ENCODE measurements at regions not wholly inside any gene's neighbourhood (a gene's known extent, or its start where the extent isn't known, plus 50 kb on each side); places are given as distances from the start of the nearest gene placed in this dataset.
"Not testable (repeated sequence)": the region's sequence is repeated elsewhere in the genome, so short reads cannot be mapped to it uniquely, and the experiment has no call there.

GRCh38 chr5:126677121-126677520 is 76.4 kb downstream of the PHAX start:
- H3K4me1 ChIP-seq (ENCODE audit: control insufficient read depth in 2 of 2, insufficient read depth in 2 of 2, low read length in 2 of 2): peaks cover 5 to 25% of the 10 kb centered on the region in 2 donors
- no peaks in the 10 kb centered on the region for H3K9me3 ChIP-seq (ENCODE audit: control insufficient read depth in 2 of 2, low read length in 2 of 2)
- H3K4me3 ChIP-seq (ENCODE audit: low read length in 2 of 2): no peak overlapping the region
- H3K27me3 ChIP-seq (ENCODE audit: control insufficient read depth in 2 of 2, insufficient read depth in 2 of 2, low read length in 2 of 2): no peaks in the 10 kb centered on the region
- no peak overlapping the region for H3K27ac ChIP-seq (ENCODE audit: low read depth in 2 of 2, low read length in 2 of 2)
- no peaks in the 10 kb centered on the region for H3K36me3 ChIP-seq (ENCODE audit: control insufficient read depth in 2 of 2, insufficient read depth in 2 of 2, low read length in 2 of 2)
- H3K9ac ChIP-seq (ENCODE audit: low read depth in 1 of 2, low read length in 2 of 2): no peak overlapping the region

DNA sequence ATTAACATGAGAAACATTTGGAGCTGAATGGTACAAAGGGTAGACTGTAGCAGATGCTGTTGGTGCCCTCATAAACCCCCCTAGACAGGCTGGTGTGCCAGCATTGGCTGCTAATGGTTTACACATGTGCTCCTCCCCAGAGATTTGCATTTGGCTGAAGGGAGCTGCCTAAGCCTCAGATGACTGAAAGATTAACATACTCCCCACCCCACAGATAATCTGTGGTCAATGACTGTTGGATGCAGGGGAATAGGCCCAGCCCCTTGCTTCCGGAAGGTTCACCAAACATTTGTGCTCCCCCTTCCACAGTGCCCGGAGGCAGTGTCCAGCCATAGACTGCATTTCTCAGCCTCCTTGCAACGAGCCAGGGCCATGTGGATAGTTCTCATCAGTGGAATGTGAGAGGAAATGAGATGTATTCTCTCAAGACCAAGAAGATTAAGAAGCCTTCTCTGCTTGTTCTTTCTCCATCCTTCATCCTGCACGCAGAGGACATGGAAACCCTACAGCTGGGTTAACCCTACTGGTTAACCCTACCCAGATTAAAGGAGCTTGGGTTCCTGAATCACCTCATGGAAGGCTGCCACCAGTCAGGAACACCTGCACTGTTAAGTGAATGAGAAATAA is 79.6 kb downstream of the PHAX start:
- H3K4me1 ChIP-seq (ENCODE audit: control insufficient read depth in 2 of 2, insufficient read depth in 2 of 2, low read length in 2 of 2): peaks cover 5 to 18% of the 10 kb centered on the region in 2 donors
- no peaks in the 10 kb centered on the region for H3K27me3 ChIP-seq (ENCODE audit: control insufficient read depth in 2 of 2, insufficient read depth in 2 of 2, low read length in 2 of 2)
- no peaks in the 10 kb centered on the region for H3K9me3 ChIP-seq (ENCODE audit: control insufficient read depth in 2 of 2, low read length in 2 of 2)
- peak overlapping the region; percentile 18 to 56 for H3K4me3 ChIP-seq (ENCODE audit: low read length in 2 of 2)
- no peak overlapping the region for H3K9ac ChIP-seq (ENCODE audit: low read depth in 1 of 2, low read length in 2 of 2)
- no peaks in the 10 kb centered on the region for H3K36me3 ChIP-seq (ENCODE audit: control insufficient read depth in 2 of 2, insufficient read depth in 2 of 2, low read length in 2 of 2)
- H3K27ac ChIP-seq (ENCODE audit: low read depth in 2 of 2, low read length in 2 of 2): no peak overlapping the region

GRCh38 chr5:126681314-126681713 is 80.6 kb downstream of the PHAX start:
- not testable (repeated sequence) for H3K9me3 ChIP-seq (ENCODE audit: control insufficient read depth in 2 of 2, low read length in 2 of 2); H3K4me3 ChIP-seq (ENCODE audit: low read length in 2 of 2); H3K36me3 ChIP-seq (ENCODE audit: control insufficient read depth in 2 of 2, insufficient read depth in 2 of 2, low read length in 2 of 2); H3K27ac ChIP-seq (ENCODE audit: low read depth in 2 of 2, low read length in 2 of 2); H3K27me3 ChIP-seq (ENCODE audit: control insufficient read depth in 2 of 2, insufficient read depth in 2 of 2, low read length in 2 of 2); H3K9ac ChIP-seq (ENCODE audit: low read depth in 1 of 2, low read length in 2 of 2)
- peaks cover 4 to 12% of the 10 kb centered on the region in 2 donors for H3K4me1 ChIP-seq (ENCODE audit: control insufficient read depth in 2 of 2, insufficient read depth in 2 of 2, low read length in 2 of 2)

- Histone ChIP-seq H3K4me1 (ENCODE audit: control insufficient read depth in 2 of 2, insufficient read depth in 2 of 2, low read length in 2 of 2) (peaks cover 3 to 12% of the 10 kb centered on the region in 2 donors), H3K36me3 (ENCODE audit: control insufficient read depth in 2 of 2, insufficient read depth in 2 of 2, low read length in 2 of 2) (no peaks in the 10 kb centered on the region), H3K9me3 (ENCODE audit: control insufficient read depth in 2 of 2, low read length in 2 of 2) (no peaks in the 10 kb centered on the region), H3K4me3 (ENCODE audit: low read length in 2 of 2) (no peak overlapping the region), H3K27me3 (ENCODE audit: control insufficient read depth in 2 of 2, insufficient read depth in 2 of 2, low read length in 2 of 2) (no peaks in the 10 kb centered on the region), H3K27ac (ENCODE audit: low read depth in 2 of 2, low read length in 2 of 2) (no peak overlapping the region), H3K9ac (ENCODE audit: low read depth in 1 of 2, low read length in 2 of 2) (no peak overlapping the region)
Observed at GRCh38 chr5:126681970-126682369, 81.2 kb downstream of the PHAX start.

DNA sequence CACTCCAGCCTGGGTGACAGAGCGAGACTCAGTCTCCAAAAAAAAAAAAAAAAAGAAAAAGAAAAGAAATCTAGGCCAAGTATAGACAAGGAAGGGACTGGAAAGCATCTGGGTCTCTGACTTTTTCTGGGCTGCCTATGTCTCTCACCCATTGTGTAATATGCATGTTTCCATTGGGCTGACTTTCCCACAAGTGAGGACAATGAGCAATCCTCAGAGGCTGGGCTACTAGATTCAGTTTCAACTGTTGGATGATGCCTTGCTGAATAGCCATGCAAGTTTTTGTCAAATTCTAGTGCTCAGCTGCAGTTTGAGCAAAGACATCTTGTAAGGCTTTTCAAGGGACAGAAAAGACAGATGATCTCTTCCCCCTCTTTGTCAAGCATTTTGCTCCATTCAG is 82.1 kb downstream of the PHAX start:
- no peak overlapping the region for H3K27ac ChIP-seq (ENCODE audit: low read depth in 2 of 2, low read length in 2 of 2)
- H3K4me3 ChIP-seq (ENCODE audit: low read length in 2 of 2): no peak overlapping the region
- no peaks in the 10 kb centered on the region for H3K27me3 ChIP-seq (ENCODE audit: control insufficient read depth in 2 of 2, insufficient read depth in 2 of 2, low read length in 2 of 2)
- H3K9me3 ChIP-seq (ENCODE audit: control insufficient read depth in 2 of 2, low read length in 2 of 2): no peaks in the 10 kb centered on the region
- no peak overlapping the region for H3K9ac ChIP-seq (ENCODE audit: low read depth in 1 of 2, low read length in 2 of 2)
- H3K36me3 ChIP-seq (ENCODE audit: control insufficient read depth in 2 of 2, insufficient read depth in 2 of 2, low read length in 2 of 2): no peaks in the 10 kb centered on the region
- peaks cover 3 to 12% of the 10 kb centered on the region in 2 donors for H3K4me1 ChIP-seq (ENCODE audit: control insufficient read depth in 2 of 2, insufficient read depth in 2 of 2, low read length in 2 of 2)

DNA sequence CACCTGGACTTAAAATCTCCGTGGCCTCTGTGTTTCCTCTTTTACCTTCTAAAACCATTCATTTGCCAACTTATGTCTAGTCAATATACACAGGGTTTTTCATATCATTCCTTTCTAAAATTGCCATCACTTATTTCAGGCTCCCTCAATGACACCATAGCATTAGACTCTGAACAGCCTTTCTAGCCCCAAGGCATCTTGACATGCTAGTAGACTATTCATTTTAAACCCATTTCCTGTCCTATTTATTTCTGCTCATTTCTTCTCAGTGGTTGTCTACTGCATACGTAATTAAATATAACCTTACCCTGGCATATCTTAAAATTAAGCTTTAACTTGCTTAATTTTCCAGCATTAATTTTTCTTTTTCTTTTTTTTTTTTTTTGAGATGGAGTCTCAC is 83.2 kb downstream of the PHAX start:
- Histone ChIP-seq H3K36me3 (ENCODE audit: control insufficient read depth in 2 of 2, insufficient read depth in 2 of 2, low read length in 2 of 2) (no peaks in the 10 kb centered on the region), H3K9me3 (ENCODE audit: control insufficient read depth in 2 of 2, low read length in 2 of 2) (no peaks in the 10 kb centered on the region), H3K27ac (ENCODE audit: low read depth in 2 of 2, low read length in 2 of 2) (no peak overlapping the region), H3K4me1 (ENCODE audit: control insufficient read depth in 2 of 2, insufficient read depth in 2 of 2, low read length in 2 of 2) (peaks cover 3 to 12% of the 10 kb centered on the region in 2 donors), H3K27me3 (ENCODE audit: control insufficient read depth in 2 of 2, insufficient read depth in 2 of 2, low read length in 2 of 2) (no peaks in the 10 kb centered on the region), H3K4me3 (ENCODE audit: low read length in 2 of 2) (no peak overlapping the region), H3K9ac (ENCODE audit: low read depth in 1 of 2, low read length in 2 of 2) (no peak overlapping the region)

DNA sequence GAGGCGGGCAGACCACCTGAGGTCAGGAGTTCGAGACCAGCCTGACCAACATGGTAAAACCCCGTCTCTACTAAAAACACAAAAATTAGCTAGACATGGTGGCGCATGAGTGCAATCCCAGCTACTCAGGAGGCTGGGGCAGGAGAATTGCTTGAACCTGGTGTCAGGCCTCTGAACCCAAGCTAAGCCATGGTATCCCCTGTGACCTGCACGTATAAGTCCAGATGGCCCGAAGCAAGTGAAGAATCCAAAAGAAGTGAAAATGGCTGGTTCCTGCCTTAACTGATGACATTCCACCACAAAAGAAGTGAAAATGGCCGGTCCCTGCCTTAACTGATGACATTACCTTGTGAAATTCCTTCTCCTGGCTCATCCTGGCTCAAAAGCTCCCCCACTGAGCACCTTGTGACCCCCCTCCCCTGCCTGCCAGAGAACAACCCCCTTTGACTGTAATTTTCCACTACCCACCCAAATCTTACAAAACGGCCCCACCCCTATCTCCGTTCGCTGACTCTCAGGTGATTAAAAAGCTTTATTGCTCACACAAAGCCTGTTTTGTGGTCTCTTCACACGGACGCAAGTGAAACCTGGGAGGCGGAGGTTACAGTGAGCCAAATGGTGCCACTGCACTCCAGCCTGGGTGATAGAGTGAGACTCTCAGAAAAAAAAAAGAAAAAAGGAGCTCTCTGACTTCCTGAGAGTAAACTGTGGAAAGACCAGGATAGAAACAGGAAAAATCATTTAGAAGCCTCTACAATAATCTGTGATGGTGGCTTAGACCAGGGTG is 84.1 kb downstream of the PHAX start:
- not testable (repeated sequence) for H3K36me3 ChIP-seq (ENCODE audit: control insufficient read depth in 2 of 2, insufficient read depth in 2 of 2, low read length in 2 of 2); H3K9ac ChIP-seq (ENCODE audit: low read depth in 1 of 2, low read length in 2 of 2); H3K4me1 ChIP-seq (ENCODE audit: control insufficient read depth in 2 of 2, insufficient read depth in 2 of 2, low read length in 2 of 2); H3K27me3 ChIP-seq (ENCODE audit: control insufficient read depth in 2 of 2, insufficient read depth in 2 of 2, low read length in 2 of 2); H3K4me3 ChIP-seq (ENCODE audit: low read length in 2 of 2); H3K27ac ChIP-seq (ENCODE audit: low read depth in 2 of 2, low read length in 2 of 2); H3K9me3 ChIP-seq (ENCODE audit: control insufficient read depth in 2 of 2, low read length in 2 of 2)

DNA sequence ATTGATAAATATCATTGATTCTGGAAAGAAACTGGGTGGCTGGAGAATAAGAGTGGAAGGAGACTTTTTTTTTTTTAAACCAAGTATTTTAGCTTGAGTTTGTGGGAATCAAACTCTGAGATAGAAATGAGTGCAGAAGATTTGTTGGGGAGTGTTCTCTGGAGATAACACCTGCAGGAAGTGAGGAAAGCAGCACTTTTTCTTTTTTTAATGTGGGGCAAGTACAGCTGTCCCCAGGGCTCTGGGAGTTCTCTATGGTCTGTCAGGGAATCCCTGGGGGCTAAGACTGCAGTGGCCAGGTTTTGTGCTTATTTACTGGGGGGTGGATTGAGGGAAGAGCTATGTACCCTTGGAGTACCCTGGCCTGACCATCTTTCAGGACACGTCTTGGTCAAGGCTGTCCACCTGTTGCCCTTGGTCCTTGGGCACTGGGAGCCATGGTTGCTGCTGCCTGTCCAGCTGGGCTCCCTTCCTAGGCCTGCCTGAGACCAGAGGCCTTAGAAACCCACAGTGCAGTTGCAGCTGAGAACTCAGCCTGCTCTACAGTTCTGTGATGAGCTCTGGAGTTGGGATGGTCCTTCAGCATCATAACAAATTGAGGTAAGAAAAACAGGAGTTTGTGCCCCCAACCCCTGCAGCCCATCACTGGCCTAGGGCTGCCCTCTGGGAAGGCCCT is 85.8 kb downstream of the PHAX start:
- Histone ChIP-seq H3K9ac (ENCODE audit: low read depth in 1 of 2, low read length in 2 of 2) (no peak overlapping the region), H3K4me1 (ENCODE audit: control insufficient read depth in 2 of 2, insufficient read depth in 2 of 2, low read length in 2 of 2) (no peaks in the 10 kb centered on the region), H3K4me3 (ENCODE audit: low read length in 2 of 2) (no peak overlapping the region), H3K36me3 (ENCODE audit: control insufficient read depth in 2 of 2, insufficient read depth in 2 of 2, low read length in 2 of 2) (no peaks in the 10 kb centered on the region), H3K27me3 (ENCODE audit: control insufficient read depth in 2 of 2, insufficient read depth in 2 of 2, low read length in 2 of 2) (no peaks in the 10 kb centered on the region), H3K9me3 (ENCODE audit: control insufficient read depth in 2 of 2, low read length in 2 of 2) (no peaks in the 10 kb centered on the region), H3K27ac (ENCODE audit: low read depth in 2 of 2, low read length in 2 of 2) (no peak overlapping the region)

GRCh38 chr5:126692971-126693370 is 84.0 kb upstream of the LMNB1 start:
- no peaks in the 10 kb centered on the region for H3K27me3 ChIP-seq (ENCODE audit: control insufficient read depth in 2 of 2, insufficient read depth in 2 of 2, low read length in 2 of 2)
- no peak overlapping the region for H3K4me3 ChIP-seq (ENCODE audit: low read length in 2 of 2)
- H3K27ac ChIP-seq (ENCODE audit: low read depth in 2 of 2, low read length in 2 of 2): no peak overlapping the region
- no peak overlapping the region for H3K9ac ChIP-seq (ENCODE audit: low read depth in 1 of 2, low read length in 2 of 2)
- no peaks in the 10 kb centered on the region for H3K9me3 ChIP-seq (ENCODE audit: control insufficient read depth in 2 of 2, low read length in 2 of 2)
- no peaks in the 10 kb centered on the region for H3K4me1 ChIP-seq (ENCODE audit: control insufficient read depth in 2 of 2, insufficient read depth in 2 of 2, low read length in 2 of 2)
- H3K36me3 ChIP-seq (ENCODE audit: control insufficient read depth in 2 of 2, insufficient read depth in 2 of 2, low read length in 2 of 2): no peaks in the 10 kb centered on the region

DNA sequence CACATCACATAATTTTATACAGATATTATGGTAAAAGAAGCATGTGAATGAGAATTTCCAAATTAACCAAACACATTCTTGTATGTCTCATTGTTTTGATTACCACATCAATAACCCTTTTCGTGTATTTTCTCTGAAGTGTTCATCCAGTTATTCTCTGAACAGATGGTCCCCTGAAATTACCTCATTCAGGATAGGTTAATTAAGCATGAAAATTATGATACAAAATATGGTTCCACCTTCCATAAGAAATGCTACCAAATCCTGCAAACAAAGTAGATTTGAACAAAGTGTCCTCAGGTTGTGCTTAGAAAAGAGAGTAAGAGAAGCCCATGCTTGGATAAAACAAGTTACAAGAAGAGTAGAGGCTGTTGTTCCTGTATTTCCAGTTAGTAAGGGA is 83.1 kb upstream of the LMNB1 start:
- Histone ChIP-seq H3K4me1 (ENCODE audit: control insufficient read depth in 2 of 2, insufficient read depth in 2 of 2, low read length in 2 of 2) (no peaks in the 10 kb centered on the region), H3K27ac (ENCODE audit: low read depth in 2 of 2, low read length in 2 of 2) (no peak overlapping the region), H3K27me3 (ENCODE audit: control insufficient read depth in 2 of 2, insufficient read depth in 2 of 2, low read length in 2 of 2) (no peaks in the 10 kb centered on the region), H3K9ac (ENCODE audit: low read depth in 1 of 2, low read length in 2 of 2) (no peak overlapping the region), H3K36me3 (ENCODE audit: control insufficient read depth in 2 of 2, insufficient read depth in 2 of 2, low read length in 2 of 2) (no peaks in the 10 kb centered on the region), H3K4me3 (ENCODE audit: low read length in 2 of 2) (no peak overlapping the region), H3K9me3 (ENCODE audit: control insufficient read depth in 2 of 2, low read length in 2 of 2) (no peaks in the 10 kb centered on the region)

Data from mucosa of rectum (tissue), 2 donors.